Osteocyte (in vitro differentiated cells): ENCODE measurements at regions not wholly inside any gene's neighbourhood (a gene's known extent, or its start where the extent isn't known, plus 50 kb on each side); places are given as distances from the start of the nearest gene placed in this dataset.

Experiments
- DNase-seq: peaks from one replicate; pipeline ENCODE4 v3.0.0; 2021; ENCODE audit warnings: mixed read lengths; ENCODE audit not compliant: unreplicated experiment; ENCODE audit errors: extremely low spot score
- H3K27ac Mint-ChIP-seq: one replicate; pipeline ENCODE4 v1.8.0; 2021; ENCODE audit warnings: mild to moderate bottlenecking, mixed read lengths; ENCODE audit not compliant: unreplicated experiment
- H3K27me3 Mint-ChIP-seq: one replicate; pipeline ENCODE4 v1.8.0; 2021; ENCODE audit warnings: mixed read lengths; ENCODE audit not compliant: unreplicated experiment
- H3K36me3 Mint-ChIP-seq: one replicate; pipeline ENCODE4 v1.8.0; 2021; ENCODE audit warnings: mixed read lengths; ENCODE audit not compliant: unreplicated experiment
- H3K4me1 Mint-ChIP-seq: one replicate; pipeline ENCODE4 v1.8.0; 2021; ENCODE audit warnings: mixed read lengths; ENCODE audit not compliant: unreplicated experiment
- H3K4me3 Mint-ChIP-seq: one replicate; pipeline ENCODE4 v1.8.0; 2021; ENCODE audit warnings: mild to moderate bottlenecking, moderate library complexity, mixed read lengths; ENCODE audit not compliant: unreplicated experiment
- H3K9me3 Mint-ChIP-seq: one replicate; pipeline ENCODE4 v1.8.0; 2021; ENCODE audit warnings: mixed read lengths; ENCODE audit not compliant: unreplicated experiment
- TF ChIP-seq, protein P1 (sequence below): fragments of 200-600 bp; sonication (generic); IDR thresholded peaks from 2 replicates; pipeline ENCODE4 v1.5.0; 2021; ENCODE audit warnings: antibody characterized with exemption, mild to moderate bottlenecking, moderate library complexity

DNA sequence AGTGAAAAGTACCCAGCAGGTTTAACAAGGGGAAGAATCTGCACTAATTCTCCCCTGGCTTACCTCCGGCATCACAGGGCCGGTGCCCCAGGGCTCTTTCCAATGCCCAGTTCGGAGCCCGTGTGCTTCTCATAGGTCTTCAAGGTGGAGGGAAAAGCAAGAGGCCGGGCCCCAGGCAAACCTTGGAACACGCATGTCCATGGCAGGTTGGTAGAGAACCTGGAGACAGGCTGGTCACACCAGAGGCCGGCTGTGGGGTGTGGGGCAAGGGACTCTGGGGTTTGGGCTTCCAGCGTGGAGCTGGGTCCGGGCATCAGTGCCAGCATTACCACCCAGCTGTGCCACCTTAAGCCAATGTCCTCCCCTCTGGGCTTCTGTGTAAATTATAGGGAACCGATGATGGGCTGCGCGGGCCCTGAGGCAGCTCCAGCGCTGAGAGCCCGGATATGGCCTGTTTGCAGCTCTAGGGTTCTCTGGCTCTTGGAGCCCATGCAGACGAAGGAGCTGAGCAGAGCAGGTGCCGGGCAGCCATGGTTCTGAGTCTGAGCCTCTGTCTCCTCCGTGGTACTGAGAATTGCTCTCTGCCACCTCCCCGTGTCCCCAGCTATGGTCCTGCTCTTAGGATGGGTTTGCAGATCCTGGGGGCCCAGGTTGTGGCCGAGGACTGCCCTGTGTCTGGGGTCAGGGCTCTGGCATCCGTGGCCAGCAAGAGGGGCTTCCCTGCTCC is 197.0 kb upstream of the C14orf180 start:
- Mint-ChIP-seq H3K4me3 (no peak overlapping the region), H3K9me3 (peaks cover 7% of the 10 kb centered on the region), H3K36me3 (no peaks in the 10 kb centered on the region), H3K27me3 (peaks cover 4% of the 10 kb centered on the region), H3K27ac (no peak overlapping the region), H3K4me1 (no peaks in the 10 kb centered on the region)
- DNase-seq, result no peak
- TF ChIP-seq, protein P1, sequence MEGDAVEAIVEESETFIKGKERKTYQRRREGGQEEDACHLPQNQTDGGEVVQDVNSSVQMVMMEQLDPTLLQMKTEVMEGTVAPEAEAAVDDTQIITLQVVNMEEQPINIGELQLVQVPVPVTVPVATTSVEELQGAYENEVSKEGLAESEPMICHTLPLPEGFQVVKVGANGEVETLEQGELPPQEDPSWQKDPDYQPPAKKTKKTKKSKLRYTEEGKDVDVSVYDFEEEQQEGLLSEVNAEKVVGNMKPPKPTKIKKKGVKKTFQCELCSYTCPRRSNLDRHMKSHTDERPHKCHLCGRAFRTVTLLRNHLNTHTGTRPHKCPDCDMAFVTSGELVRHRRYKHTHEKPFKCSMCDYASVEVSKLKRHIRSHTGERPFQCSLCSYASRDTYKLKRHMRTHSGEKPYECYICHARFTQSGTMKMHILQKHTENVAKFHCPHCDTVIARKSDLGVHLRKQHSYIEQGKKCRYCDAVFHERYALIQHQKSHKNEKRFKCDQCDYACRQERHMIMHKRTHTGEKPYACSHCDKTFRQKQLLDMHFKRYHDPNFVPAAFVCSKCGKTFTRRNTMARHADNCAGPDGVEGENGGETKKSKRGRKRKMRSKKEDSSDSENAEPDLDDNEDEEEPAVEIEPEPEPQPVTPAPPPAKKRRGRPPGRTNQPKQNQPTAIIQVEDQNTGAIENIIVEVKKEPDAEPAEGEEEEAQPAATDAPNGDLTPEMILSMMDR, result no peak

DNA sequence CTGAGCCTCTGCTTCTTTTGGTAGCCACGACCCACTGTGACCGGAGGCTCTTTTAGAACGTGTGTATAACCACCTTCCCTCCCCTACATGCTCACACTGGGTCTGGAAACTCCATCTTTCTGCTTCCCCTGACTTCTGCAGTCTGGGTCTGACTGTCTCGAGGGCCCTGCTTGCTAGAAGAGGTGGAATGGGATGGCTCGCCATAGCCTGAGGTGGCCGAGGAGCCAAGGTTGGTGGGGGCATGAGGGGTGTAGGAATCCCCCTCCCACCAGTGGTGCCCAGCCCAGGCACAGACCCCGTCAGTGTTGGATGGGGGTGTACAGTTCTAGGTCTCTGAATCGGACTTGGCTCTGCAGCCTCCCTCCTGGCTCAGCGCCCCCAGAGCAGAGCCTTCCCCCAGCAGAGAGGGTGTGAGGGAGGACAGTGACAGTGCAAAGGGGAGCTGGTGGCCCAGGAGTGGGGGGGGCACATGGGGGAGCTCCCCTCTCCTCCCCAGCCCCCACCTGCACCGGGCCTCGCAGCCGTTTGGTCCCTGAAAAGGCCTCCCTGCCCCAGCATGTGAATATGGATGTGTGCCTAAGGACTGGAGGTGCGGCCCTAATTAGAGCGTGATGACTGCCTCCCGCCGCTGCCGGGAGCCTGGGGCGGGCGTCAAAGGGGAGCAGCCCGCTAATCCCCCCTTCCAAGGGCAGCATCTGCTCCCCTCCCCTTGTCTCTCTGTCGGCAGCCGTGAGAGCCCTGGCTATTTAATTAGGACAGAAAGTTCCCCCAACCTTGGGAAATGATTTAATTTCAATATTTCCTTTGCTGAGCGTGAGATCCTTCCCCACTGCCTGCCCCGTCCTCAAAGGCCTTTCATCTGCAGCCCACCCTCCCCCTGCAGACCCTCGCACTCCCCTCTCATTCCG is 196.2 kb upstream of the C14orf180 start:
- no peak for DNase-seq
- Mint-ChIP-seq H3K4me1 (no peaks in the 10 kb centered on the region), H3K4me3 (no peak overlapping the region), H3K27ac (no peak overlapping the region), H3K36me3 (no peaks in the 10 kb centered on the region), H3K27me3 (peaks cover 4% of the 10 kb centered on the region), H3K9me3 (peaks cover 7% of the 10 kb centered on the region)
- TF ChIP-seq, protein P1, result no peak

DNA sequence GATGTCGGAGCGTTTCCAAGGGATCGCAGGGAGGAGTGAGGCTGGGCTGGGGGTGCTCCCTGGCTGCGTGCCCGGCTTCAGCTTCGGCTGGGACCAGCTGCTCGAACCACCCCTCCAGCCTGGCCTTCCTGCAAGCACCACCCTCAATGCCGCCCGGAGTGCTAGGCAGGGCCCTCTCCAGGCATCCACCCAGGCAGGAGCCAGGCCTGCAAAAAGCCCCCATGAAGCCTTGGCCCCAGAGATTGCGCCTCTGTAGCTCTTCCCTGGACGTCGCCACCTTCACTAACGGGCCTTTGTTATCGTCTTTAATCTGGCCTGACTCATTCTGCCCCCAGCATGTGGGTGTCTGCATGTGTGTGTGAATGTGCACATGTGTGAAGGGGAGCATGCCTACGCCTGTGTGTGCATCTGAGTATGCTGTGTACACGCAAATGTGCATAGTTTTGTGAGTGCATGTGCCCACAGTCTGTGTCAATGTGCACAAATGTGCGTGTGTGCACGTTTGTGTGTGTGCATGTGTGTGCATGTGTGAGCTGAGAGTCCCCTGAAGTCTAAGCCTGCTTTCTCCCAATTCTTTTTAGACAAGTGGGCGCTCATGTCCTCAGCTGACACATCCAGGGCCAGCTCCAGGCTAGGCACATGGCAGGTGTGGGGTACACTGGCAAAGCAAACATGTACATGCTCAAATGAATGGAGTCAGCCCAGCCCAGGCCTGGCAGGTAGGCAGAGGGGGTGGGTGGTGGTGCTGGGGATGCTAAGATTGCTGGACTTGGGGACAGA is 195.4 kb upstream of the C14orf180 start:
- H3K36me3 Mint-ChIP-seq, result no peaks in the 10 kb centered on the region
- no peak for DNase-seq
- H3K4me3 Mint-ChIP-seq, result no peak overlapping the region
- no peaks in the 10 kb centered on the region for H3K27me3 Mint-ChIP-seq
- TF ChIP-seq, protein P1, result no peak
- peaks cover 7% of the 10 kb centered on the region for H3K9me3 Mint-ChIP-seq
- no peaks in the 10 kb centered on the region for H3K4me1 Mint-ChIP-seq
- no peak overlapping the region for H3K27ac Mint-ChIP-seq

DNA sequence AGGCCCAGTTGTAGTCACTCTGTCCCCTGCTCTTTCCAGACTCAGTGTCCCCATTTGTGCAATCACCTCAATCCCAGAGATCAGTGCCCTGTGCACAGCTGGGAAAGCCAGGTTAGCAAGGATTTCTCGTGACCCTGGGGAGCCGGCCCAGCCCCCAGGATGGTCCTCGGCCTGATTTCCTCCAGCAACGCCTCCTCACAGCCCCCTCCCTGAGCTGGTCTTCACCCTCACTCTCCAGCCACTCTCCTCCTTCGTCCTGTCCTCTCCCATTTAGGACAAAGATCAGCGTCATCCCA is 194.8 kb upstream of the C14orf180 start:
- Mint-ChIP-seq H3K9me3 (peaks cover 7% of the 10 kb centered on the region), H3K27me3 (no peaks in the 10 kb centered on the region), H3K36me3 (no peaks in the 10 kb centered on the region), H3K27ac (no peak overlapping the region), H3K4me1 (no peaks in the 10 kb centered on the region), H3K4me3 (no peak overlapping the region)
- TF ChIP-seq, protein P1, result no peak
- no peak for DNase-seq
